MCF 10A (cell line): ENCODE measurements at regions not wholly inside any gene's neighbourhood (a gene's known extent, or its start where the extent isn't known, plus 50 kb on each side); places are given as distances from the start of the nearest gene placed in this dataset.
"Not testable (repeated sequence)": the region's sequence is repeated elsewhere in the genome, so short reads cannot be mapped to it uniquely, and the experiment has no call there.

Experiments
- BruUV-seq: library from RNA; stranded (reverse); fragments of 400-500 nt; replicated peaks from 2 replicates; lab custom pipeline; 2021; lab: Mats Ljungman, UMichigan
- CTCF ChIA-PET: fragments of 300-600 bp; sonication (Branson Sonifier 250); formaldehyde crosslinking; extraction: SDS; loops from one replicate; lab custom pipeline; 2021; ENCODE audit warnings: antibody characterized with exemption, inconsistent platforms; lab: Yijun Ruan, JAX
- POLR2A ChIA-PET: fragments of 300-600, 350-650 bp; sonication (Branson Sonifier 250); formaldehyde crosslinking; extraction: SDS; loops from one replicate; lab custom pipeline; 2020; ENCODE audit warnings: antibody characterized with exemption, inconsistent platforms; lab: Yijun Ruan, JAX
- DNase-seq: peaks from one replicate; pipeline ENCODE4 v3.0.0-alpha.2; 2018; ENCODE audit not compliant: unreplicated experiment
- H3K27ac Mint-ChIP-seq: one replicate; pipeline ENCODE4 v1.8.0; 2022; ENCODE audit warnings: mild to moderate bottlenecking, low read depth, mixed read lengths; ENCODE audit not compliant: unreplicated experiment
- H3K27me3 Mint-ChIP-seq: one replicate; pipeline ENCODE4 v1.8.0; 2022; ENCODE audit warnings: mixed read lengths; ENCODE audit not compliant: insufficient read depth, unreplicated experiment
- H3K36me3 Mint-ChIP-seq: one replicate; pipeline ENCODE4 v1.8.0; 2022; ENCODE audit warnings: mild to moderate bottlenecking, moderate library complexity, mixed read lengths; ENCODE audit not compliant: insufficient read depth, unreplicated experiment
- H3K4me1 Mint-ChIP-seq: one replicate; pipeline ENCODE4 v1.8.0; 2022; ENCODE audit warnings: mixed read lengths; ENCODE audit not compliant: insufficient read depth, unreplicated experiment
- H3K4me3 Mint-ChIP-seq: one replicate; pipeline ENCODE4 v1.8.0; 2022; ENCODE audit warnings: mild to moderate bottlenecking, moderate library complexity, mixed read lengths; ENCODE audit not compliant: unreplicated experiment
- H3K9me3 Mint-ChIP-seq: one replicate; pipeline ENCODE4 v1.8.0; 2022; ENCODE audit warnings: mixed read lengths; ENCODE audit not compliant: unreplicated experiment
- intact Hi-C: fragments of 100-400 bp; cut with micrococcal nuclease; formaldehyde crosslinking; loops from 2 replicates; pipeline ENCODE4 v1.14.1; 2022

- H3K4me1 Mint-ChIP-seq, intact Hi-C loops, BruUV-seq, DNase-seq, H3K9me3 Mint-ChIP-seq, H3K4me3 Mint-ChIP-seq, H3K36me3 Mint-ChIP-seq, H3K27me3 Mint-ChIP-seq, H3K27ac Mint-ChIP-seq, POLR2A ChIA-PET, CTCF ChIA-PET: not testable (repeated sequence)
Observed at GRCh38 chr2:91515966-91516365, 2824.5 kb downstream of the RPIA start.

GRCh38 chr2:91516669-91517068, 2825.2 kb downstream of the RPIA start:
- CTCF ChIA-PET, H3K27me3 Mint-ChIP-seq, POLR2A ChIA-PET, H3K4me1 Mint-ChIP-seq, DNase-seq, H3K4me3 Mint-ChIP-seq, BruUV-seq, H3K36me3 Mint-ChIP-seq, H3K9me3 Mint-ChIP-seq, H3K27ac Mint-ChIP-seq, intact Hi-C loops: not testable (repeated sequence)

DNA sequence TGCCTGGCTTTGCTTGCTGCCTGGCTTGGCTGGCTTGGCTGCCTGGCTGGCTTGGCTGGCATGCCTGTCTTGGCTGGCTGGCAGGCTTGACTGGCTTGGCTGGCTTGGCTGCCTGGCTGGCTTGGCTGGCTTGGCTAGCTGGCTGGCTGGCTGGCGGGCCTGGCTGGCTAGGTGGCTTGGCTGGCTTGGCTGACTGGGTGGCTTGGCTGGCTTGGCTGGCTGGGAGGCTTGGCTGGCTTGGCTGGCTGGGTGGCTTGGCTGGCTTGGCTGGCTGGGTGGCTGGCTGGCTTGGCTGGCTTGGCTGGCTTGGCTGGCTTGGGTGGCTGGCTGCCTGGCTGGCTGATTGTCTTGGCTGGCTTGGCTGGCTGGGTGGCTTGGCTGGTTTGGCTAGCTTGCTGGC, 2826.4 kb downstream of the RPIA start:
- BruUV-seq, H3K4me1 Mint-ChIP-seq, H3K27ac Mint-ChIP-seq, CTCF ChIA-PET, H3K4me3 Mint-ChIP-seq, POLR2A ChIA-PET, H3K36me3 Mint-ChIP-seq, intact Hi-C loops, H3K9me3 Mint-ChIP-seq, H3K27me3 Mint-ChIP-seq, DNase-seq: not testable (repeated sequence)

- intact Hi-C loops, H3K4me1 Mint-ChIP-seq, H3K4me3 Mint-ChIP-seq, CTCF ChIA-PET, BruUV-seq, DNase-seq, H3K27me3 Mint-ChIP-seq, H3K9me3 Mint-ChIP-seq, H3K36me3 Mint-ChIP-seq, POLR2A ChIA-PET, H3K27ac Mint-ChIP-seq: not testable (repeated sequence)
Observed at GRCh38 chr2:91518361-91518981, 2827.0 kb downstream of the RPIA start.

- H3K36me3 Mint-ChIP-seq, intact Hi-C loops, CTCF ChIA-PET, POLR2A ChIA-PET, DNase-seq, H3K4me1 Mint-ChIP-seq, H3K9me3 Mint-ChIP-seq, H3K4me3 Mint-ChIP-seq, BruUV-seq, H3K27me3 Mint-ChIP-seq, H3K27ac Mint-ChIP-seq: not testable (repeated sequence)
Observed at GRCh38 chr2:91519359-91519758, 2827.9 kb downstream of the RPIA start.

DNA sequence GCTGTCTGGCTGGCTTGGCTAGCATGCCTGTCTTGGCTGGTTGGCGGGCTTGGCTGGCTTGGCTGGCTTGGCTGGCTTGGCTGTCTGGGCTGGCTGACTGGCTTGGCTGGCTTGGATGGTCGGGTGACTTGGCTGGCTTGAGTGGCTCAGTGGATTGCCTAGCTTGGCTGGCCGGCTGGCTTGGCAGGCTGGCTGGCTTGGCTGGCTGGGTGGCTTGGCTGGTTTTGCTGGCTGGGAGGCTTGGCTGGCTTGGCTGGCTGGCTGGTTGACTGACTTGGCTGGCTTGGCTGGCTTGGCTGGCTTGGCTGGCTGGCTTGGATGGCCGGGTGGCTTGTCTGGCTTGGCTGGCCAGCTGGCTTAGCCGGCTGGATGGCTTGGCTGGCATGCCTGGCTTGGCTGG, 2828.4 kb downstream of the RPIA start:
- POLR2A ChIA-PET, CTCF ChIA-PET, intact Hi-C loops, BruUV-seq, H3K4me1 Mint-ChIP-seq, H3K4me3 Mint-ChIP-seq, H3K27ac Mint-ChIP-seq, DNase-seq, H3K9me3 Mint-ChIP-seq, H3K36me3 Mint-ChIP-seq, H3K27me3 Mint-ChIP-seq: not testable (repeated sequence)

DNA sequence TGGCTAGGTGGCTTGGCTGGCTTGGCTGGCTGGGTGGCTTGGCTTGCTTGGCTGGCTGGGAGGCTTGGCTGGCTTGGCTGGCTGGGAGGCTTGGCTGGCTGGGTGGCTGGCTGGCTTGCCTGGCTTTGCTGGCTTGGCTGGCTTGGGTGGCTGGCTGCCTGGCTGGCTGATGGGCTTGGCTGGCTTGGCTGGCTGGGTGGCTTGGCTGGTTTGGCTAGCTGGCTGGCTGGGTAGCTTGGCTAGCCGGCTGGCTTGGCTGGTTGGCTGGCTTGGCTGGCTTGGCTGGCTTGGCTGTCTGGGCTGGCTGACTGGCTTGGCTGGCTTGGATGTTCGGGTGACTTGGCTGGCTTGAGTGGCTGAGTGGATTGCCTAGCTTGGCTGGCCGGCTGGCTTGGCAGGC, 2829.1 kb downstream of the RPIA start:
- H3K4me3 Mint-ChIP-seq, DNase-seq, H3K9me3 Mint-ChIP-seq, POLR2A ChIA-PET, H3K4me1 Mint-ChIP-seq, CTCF ChIA-PET, BruUV-seq, H3K27ac Mint-ChIP-seq, intact Hi-C loops, H3K36me3 Mint-ChIP-seq, H3K27me3 Mint-ChIP-seq: not testable (repeated sequence)

DNA sequence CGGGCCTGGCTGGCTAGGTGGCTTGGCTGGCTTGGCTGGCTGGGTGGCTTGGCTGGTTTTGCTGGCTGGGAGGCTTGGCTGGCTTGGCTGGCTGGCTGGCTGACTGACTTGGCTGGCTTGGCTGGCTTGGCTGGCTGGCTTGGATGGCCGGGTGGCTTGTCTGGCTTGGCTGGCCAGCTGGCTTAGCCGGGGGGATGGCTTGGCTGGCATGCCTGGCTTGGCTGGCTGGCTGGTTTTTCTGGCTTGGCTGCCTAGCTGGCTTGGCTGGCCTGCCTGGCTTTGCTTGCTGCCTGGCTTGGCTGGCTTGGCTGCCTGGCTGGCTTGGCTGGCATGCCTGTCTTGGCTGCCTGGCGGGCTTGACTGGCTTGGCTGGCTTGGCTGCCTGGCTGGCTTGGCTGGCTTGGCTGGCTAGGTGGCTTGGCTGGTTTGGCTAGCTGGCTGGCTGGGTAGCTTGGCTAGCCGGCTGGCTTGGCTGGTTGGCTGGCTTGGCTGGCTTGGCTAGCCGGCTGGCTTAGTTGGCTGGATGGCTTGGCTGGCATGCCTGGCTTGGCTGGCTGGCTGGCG, 2829.6 kb downstream of the RPIA start:
- BruUV-seq, H3K27me3 Mint-ChIP-seq, H3K36me3 Mint-ChIP-seq, H3K27ac Mint-ChIP-seq, POLR2A ChIA-PET, intact Hi-C loops, H3K4me3 Mint-ChIP-seq, H3K4me1 Mint-ChIP-seq, DNase-seq, H3K9me3 Mint-ChIP-seq, CTCF ChIA-PET: not testable (repeated sequence)

GRCh38 chr2:91521944-91522343, 2830.5 kb downstream of the RPIA start:
- BruUV-seq, DNase-seq, H3K36me3 Mint-ChIP-seq, intact Hi-C loops, H3K27me3 Mint-ChIP-seq, H3K4me1 Mint-ChIP-seq, H3K4me3 Mint-ChIP-seq, POLR2A ChIA-PET, H3K9me3 Mint-ChIP-seq, H3K27ac Mint-ChIP-seq, CTCF ChIA-PET: not testable (repeated sequence)
